GM21717 (cell line): ENCODE measurements at regions not wholly inside any gene's neighbourhood (a gene's known extent, or its start where the extent isn't known, plus 50 kb on each side); places are given as distances from the start of the nearest gene placed in this dataset.

Source experiments
- ATAC-seq: cut with Tn5 transposase; IDR thresholded peaks from one replicate; pipeline ENCODE4 v1.9.1; 2021; ENCODE audit warnings: mild to moderate bottlenecking, moderate library complexity; ENCODE audit not compliant: unreplicated experiment

DNA sequence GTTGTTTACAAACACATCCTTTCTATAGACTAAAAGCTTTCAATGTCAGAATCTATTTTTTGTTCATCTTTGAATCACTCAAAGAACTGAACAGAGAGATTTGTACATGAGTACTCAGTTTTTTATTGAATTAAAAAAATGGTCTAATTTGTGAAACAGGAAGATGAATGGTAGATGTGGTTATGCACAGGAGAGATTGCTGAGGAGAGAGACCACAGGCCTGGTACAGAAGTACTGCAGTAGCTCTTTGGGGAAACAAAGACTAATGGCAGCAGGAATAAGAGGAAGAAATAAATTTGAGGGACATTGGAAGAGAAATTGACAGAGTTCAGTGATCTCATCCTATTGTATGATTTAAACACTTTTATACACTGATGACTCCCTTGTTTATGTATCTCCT lies 222.0 kb upstream of the ARGLU1 start:
- ATAC-seq, result no peak

DNA sequence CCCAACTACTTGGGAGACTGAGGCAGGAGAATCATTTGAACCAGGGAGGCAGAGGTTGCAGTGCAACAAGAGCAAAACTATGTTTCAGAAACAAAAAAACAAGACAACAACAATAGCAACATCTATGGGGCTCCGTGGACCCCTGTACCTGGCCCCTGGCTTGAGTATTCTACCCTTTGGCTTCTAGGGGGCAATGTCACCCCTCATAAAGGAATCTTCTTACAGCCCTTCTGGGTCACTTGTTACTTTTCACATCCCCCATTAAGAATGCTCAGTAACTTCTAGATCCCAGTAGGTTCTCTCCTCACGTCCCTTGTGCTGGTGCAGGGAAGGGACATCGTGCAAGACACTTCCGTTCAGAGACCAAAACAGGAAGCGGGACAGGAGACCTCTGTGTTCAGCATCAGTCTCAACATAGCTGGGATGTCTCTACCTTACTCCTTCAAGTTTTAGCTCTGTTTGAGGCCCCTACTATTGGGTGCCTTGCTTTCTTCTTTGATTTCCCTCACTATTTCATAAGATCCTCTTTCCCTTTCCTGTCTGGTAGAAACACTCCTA lies 218.1 kb upstream of the ARGLU1 start:
- ATAC-seq, result no peak

GRCh38 chr13:106774621-106775020 lies 206.7 kb upstream of the ARGLU1 start:
- no peak for ATAC-seq

DNA sequence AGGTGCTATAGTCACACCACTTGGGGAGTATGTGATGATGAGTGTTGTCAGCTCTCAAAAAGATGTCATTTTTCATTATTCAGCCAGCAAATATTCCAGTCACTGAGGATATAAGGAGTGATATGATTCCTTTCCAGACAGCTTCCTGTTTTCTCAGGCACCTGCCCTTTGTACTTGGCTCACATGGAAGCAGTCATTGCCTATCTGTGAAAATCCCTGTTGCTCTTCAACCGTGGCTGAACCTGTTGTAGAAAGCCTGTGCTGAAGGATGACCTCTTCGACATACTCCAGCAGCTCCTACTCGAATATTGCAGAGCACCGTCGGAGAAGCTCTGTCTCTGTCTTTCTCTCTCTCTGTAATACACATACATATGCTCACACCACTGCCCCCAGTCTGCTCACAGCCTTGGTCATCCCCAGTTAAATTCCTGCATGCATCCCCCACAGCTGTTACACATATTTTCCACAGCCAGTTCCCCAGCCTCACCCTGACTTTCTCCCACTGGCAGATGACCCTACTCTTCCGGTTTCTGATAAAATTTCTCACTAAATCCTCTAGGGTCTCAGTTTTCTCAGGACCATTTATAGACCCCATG lies 204.2 kb upstream of the ARGLU1 start:
- ATAC-seq, result no peak

- no peak for ATAC-seq
Observed at GRCh38 chr13:106768991-106769390, 201.1 kb upstream of the ARGLU1 start.

DNA sequence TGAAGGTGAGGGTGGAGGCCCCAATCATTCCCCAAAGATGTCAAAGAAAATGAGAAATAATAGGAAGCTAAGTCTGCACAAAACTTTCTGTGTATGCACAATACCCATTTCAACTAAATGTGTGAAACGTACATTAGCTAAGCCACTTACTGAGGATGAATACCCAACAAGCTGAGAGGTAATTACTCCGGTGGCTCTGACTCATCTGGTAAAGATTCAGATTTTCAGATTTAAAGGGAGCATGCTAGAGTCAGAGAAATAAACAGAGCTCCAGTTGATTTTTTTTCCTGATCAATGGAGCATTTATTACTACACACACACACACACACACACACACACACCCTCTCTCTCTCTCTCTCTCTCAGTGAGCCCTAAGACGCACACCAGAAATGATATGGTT lies 194.8 kb upstream of the ARGLU1 start:
- ATAC-seq, result no peak

DNA sequence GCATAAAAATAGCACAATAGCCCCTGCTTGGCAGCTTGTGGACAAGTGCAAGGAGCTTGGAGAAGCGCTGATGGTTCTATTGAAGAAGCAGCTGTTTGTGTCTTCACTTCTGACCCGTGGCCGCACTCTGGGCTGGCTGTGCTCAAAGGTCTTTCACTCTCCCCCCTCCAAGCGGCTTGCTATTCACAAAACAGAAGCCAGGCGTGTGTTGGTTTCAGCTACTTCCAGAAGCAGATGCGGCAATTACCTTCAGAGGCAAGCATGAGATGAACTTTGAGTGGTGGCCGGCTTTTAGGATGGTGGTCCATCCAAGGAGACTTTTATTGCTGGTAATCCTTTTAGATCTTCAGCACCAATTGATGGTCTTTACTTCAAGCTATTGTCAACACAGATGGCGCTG lies 188.5 kb upstream of the ARGLU1 start:
- ATAC-seq, result no peak

GRCh38 chr13:106755542-106755941 lies 187.6 kb upstream of the ARGLU1 start:
- ATAC-seq, result no peak

GRCh38 chr13:106753251-106753650 lies 185.3 kb upstream of the ARGLU1 start:
- ATAC-seq, result no peak

- ATAC-seq, result no peak
Observed at GRCh38 chr13:106752584-106753170, 184.7 kb upstream of the ARGLU1 start.

DNA sequence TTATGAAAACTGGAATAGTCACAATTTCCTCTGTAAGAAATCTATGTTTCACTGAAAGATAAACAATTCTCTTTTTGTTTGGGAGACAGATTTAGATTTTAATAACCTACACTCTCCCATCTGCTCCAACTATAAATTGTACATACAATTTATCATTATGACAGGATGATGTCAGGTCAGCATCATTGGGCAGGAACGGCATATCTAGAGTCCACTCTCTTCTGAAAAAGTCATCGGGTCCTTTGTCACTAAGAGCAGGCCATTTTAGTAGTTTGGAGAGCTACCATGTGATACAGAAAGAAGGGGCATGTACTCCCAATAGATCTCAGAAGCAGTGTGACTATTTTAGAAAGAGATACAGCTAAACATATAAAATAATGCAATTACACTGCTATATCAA lies 180.8 kb upstream of the ARGLU1 start:
- no peak for ATAC-seq

DNA sequence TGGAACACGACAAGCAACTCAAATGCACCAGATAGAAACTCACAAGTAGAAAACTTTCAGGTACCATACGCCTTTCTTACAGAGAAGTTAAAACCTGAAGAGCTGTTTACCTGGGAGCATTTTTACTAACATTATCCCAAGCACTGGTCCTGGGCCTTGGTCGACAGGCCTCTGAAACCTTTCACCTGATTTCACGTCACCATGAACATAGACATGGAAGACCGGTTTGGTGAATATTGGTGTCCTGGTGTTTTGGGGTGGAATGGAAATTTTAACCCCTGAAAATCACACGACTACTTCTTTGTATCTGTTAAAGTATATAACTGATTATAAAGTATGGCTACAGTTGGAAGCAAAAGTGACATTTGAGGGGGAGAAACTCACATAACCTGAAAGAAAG lies 176.6 kb upstream of the ARGLU1 start:
- ATAC-seq, result no peak

- ATAC-seq, result no peak
Observed at GRCh38 chr13:106738186-106738678, 170.3 kb upstream of the ARGLU1 start.

DNA sequence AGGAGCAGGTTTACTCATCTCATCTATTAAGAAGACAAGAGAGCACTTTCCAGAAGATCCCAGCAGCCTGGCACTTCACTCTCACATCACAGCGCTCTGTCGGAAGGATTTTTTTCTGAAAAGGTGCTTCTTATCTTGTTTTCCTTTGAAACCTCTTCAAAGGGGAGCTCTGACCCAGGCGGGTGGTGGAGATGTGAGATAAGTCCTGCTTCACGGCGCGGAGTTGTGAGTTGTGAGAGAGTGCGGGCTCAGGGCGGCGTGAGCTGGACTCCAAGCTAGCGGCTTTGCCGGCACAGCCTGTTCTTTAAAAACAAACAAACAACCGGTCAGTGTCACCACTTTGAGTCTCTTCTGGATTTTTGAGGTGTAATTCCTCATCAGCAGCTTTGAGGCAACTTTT lies 169.0 kb upstream of the ARGLU1 start:
- ATAC-seq, result no peak

- ATAC-seq, result no peak
Observed at GRCh38 chr13:106734198-106734597, 166.3 kb upstream of the ARGLU1 start.

DNA sequence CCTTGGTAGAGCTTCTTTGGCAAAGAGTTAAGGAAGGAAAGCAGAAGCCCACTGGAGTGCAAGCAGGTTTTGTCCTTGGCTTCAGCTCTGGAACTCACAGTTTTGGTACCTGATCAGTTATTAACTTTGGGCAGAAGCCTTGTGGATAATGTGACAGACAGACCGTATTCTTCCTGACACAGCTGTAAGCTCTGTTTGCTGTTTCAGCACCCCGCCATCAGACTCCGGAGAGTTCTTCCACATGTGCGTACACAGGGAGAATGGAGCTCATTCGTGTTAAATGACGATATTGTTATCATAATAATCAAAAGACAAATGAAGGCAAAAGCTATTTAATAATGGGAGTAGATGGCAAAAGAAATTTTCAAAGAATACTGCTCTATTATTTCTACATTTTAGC lies 155.1 kb upstream of the ARGLU1 start:
- no peak for ATAC-seq

DNA sequence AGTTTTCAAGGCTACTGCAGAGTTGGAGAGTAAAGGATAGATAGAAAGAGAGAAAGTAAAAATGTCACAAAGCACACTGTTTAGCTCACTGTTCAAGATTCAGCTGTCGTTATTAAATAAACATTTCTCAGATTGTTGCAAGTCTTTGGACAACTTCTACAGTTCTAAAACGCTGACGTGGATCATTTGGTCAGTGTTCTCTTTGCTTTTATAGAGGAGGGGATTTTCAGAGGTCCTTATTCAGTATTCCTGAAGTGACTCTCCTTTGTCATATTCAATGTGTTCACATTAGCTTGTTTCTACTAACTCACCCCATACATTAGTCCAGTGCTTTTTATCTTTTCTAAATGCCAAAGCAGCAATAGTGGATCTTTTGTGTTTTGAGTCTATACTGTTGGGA lies 154.7 kb upstream of the ARGLU1 start:
- ATAC-seq, result no peak

GRCh38 chr13:106721599-106721998 lies 153.7 kb upstream of the ARGLU1 start:
- ATAC-seq, result no peak

DNA sequence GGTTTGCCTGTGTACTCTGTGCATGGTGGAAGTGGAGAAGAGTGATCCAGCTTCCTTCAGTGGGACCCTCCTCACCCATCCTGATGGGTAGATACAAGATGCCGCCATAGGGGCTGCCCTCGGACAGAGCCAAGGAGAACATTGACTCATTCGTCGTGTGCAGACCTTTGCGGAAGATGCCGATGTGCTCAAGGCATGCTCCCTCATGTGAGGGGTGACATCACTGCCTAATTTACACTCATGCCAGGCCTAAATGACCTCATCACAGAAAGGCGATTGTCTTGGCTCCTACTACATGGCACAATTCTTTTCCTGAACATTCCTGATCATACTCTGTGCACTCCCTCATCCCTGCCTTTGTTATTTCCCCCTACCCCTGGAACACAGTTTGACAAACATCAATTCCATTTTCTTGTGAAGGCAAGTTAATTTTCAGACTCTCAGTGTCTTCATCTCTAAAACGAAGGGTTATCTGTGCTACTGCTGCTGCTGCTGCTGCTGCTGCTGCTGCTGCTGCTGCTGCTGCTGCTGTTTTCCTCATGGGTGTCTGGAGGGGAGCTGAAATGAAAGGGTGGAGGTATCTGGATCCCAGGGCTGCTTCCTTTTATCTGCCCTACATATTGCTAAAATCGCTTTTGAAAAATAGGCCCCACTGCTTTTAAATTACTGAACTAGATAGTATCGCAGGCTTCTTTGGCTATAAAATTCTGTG lies 146.5 kb upstream of the ARGLU1 start:
- no peak for ATAC-seq

DNA sequence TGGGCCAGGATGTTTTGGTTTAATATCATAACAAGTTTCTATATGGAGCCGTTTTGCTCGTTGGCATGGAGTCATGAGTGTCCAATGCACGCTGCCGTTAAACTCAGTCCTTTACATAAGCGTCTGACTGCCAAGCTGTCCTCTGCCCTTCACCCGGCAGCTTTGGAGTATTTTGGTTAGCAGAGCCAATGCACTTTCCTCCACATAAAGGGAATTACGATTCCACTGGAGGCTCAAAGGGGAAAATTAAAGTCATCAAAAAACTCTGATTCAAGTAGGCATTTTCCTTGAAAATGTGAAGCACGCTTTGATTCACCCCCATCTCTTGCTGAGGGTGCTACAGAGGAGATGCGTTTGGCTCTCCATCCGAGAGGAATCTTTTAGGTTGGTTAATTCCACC lies 144.4 kb upstream of the ARGLU1 start:
- ATAC-seq, result no peak

GRCh38 chr13:106710266-106710665 lies 142.3 kb upstream of the ARGLU1 start:
- no peak for ATAC-seq

GRCh38 chr13:106709522-106709921 lies 141.6 kb upstream of the ARGLU1 start:
- ATAC-seq, result no peak
